SU-DHL-6 (cell line): ENCODE measurements at regions not wholly inside any gene's neighbourhood (a gene's known extent, or its start where the extent isn't known, plus 50 kb on each side); places are given as distances from the start of the nearest gene placed in this dataset.

Source experiments
- H2AFZ ChIP-seq: fragments of 200-600 bp; sonication (generic); 2 replicates; pipeline ENCODE4 v1.6.1; 2014; ENCODE audit warnings: low read depth, mild to moderate bottlenecking, moderate library complexity, mixed read lengths, antibody characterized with exemption, low read length; ENCODE audit not compliant: severe bottlenecking
- H3F3A ChIP-seq: fragments of 200-600 bp; shearing (Covaris generic); 2 replicates; pipeline ENCODE4 v1.6.0; 2016; ENCODE audit warnings: antibody characterized with exemption, mild to moderate bottlenecking; ENCODE audit not compliant: insufficient read depth
- H3K27ac ChIP-seq: fragments of 200-600 bp; sonication (generic); 2 replicates; pipeline ENCODE4 v1.5.1; 2016; ENCODE audit warnings: low read depth, mild to moderate bottlenecking, low read length, moderate library complexity, mixed read lengths
- H3K27me3 ChIP-seq: fragments of 200-600 bp; sonication (generic), shearing (Covaris generic); 2 replicates; pipeline ENCODE4 v1.6.0; 2014; ENCODE audit warnings: mild to moderate bottlenecking, low read length
- H3K36me3 ChIP-seq: fragments of 200-600 bp; sonication (generic); 2 replicates; pipeline ENCODE4 v1.6.1; 2014; ENCODE audit warnings: mild to moderate bottlenecking, low read length, mixed read lengths
- H3K4me2 ChIP-seq: fragments of 300-600, 200-600 bp; shearing (Covaris generic), sonication (generic); 2 replicates; pipeline ENCODE4 v1.6.0; 2014; ENCODE audit warnings: low read length, low read depth, mild to moderate bottlenecking; ENCODE audit not compliant: poor library complexity, severe bottlenecking
- H3K4me3 ChIP-seq: fragments of 200-600 bp; sonication (generic); 2 replicates; pipeline ENCODE4 v1.5.1; 2014; ENCODE audit warnings: antibody characterized with exemption, low read length, mild to moderate bottlenecking, mixed read lengths; ENCODE audit not compliant: insufficient read depth, poor library complexity, severe bottlenecking
- H3K79me2 ChIP-seq: fragments of 200-600 bp; sonication (generic); 2 replicates; pipeline ENCODE4 v1.6.1; 2014; ENCODE audit warnings: mild to moderate bottlenecking, low read length, moderate library complexity; ENCODE audit not compliant: insufficient read depth
- H3K9ac ChIP-seq: fragments of 200-600 bp; sonication (generic); 2 replicates; pipeline ENCODE4 v1.7.0; 2014; ENCODE audit warnings: mild to moderate bottlenecking, low read length
- H3K9me2 ChIP-seq: fragments of 200-600 bp; sonication (generic); replicated peaks from 2 replicates; pipeline ENCODE4 v1.6.1; 2014; ENCODE audit warnings: low read length; ENCODE audit not compliant: insufficient read depth
- H3K9me3 ChIP-seq: fragments of 200-600 bp; sonication (generic); 2 replicates; pipeline ENCODE4 v1.6.1; 2014; ENCODE audit warnings: low read length, mixed read lengths; ENCODE audit not compliant: insufficient read depth
- H4K20me1 ChIP-seq: fragments of 200-600 bp; sonication (generic); 2 replicates; pipeline ENCODE4 v1.6.1; 2014; ENCODE audit warnings: low read depth, mild to moderate bottlenecking, antibody characterized with exemption, low read length, moderate library complexity, mixed read lengths
- CTCF ChIP-seq: fragments of 200-600 bp; sonication (generic); IDR thresholded peaks from one replicate; pipeline ENCODE4 v1.5.1; 2017; ENCODE audit warnings: antibody characterized with exemption, mild to moderate bottlenecking, low read length, moderate library complexity; ENCODE audit not compliant: insufficient read depth, poor library complexity, severe bottlenecking
- EZH2phosphoT487 ChIP-seq: fragments of 200-600 bp; sonication (generic), shearing (Covaris generic); conservative IDR thresholded peaks from 2 replicates; pipeline ENCODE4 v1.6.1; 2018; ENCODE audit warnings: mild to moderate bottlenecking, antibody characterized with exemption, low read length, moderate library complexity, mixed read lengths

- H3K79me2 ChIP-seq: no peaks in the 10 kb centered on the region
- no peaks in the 10 kb centered on the region for H3K9me2 ChIP-seq
- H3F3A ChIP-seq: no peaks in the 10 kb centered on the region
- H4K20me1 ChIP-seq: no peaks in the 10 kb centered on the region
- no peak overlapping the region for H3K27ac ChIP-seq
- no peak overlapping the region for H3K4me3 ChIP-seq
- H2AFZ ChIP-seq: no peak overlapping the region
- no peak for TF ChIP-seq CTCF
- TF ChIP-seq EZH2phosphoT487: no peak
- no peak overlapping the region for H3K4me2 ChIP-seq
- H3K36me3 ChIP-seq: no peaks in the 10 kb centered on the region
- no peaks in the 10 kb centered on the region for H3K9me3 ChIP-seq
- no peak overlapping the region for H3K9ac ChIP-seq
- H3K27me3 ChIP-seq: no peaks in the 10 kb centered on the region
Measured at GRCh38 chr10:112040696-112041095, 142.9 kb downstream of the GPAM start.

GRCh38 chr10:112045938-112046337, 137.6 kb downstream of the GPAM start:
- no peak overlapping the region for H3K27ac ChIP-seq
- no peaks in the 10 kb centered on the region for H3K79me2 ChIP-seq
- no peaks in the 10 kb centered on the region for H3K36me3 ChIP-seq
- no peak overlapping the region for H2AFZ ChIP-seq
- no peak overlapping the region for H3K4me2 ChIP-seq
- H3K9me3 ChIP-seq: no peaks in the 10 kb centered on the region
- no peaks in the 10 kb centered on the region for H3K27me3 ChIP-seq
- no peaks in the 10 kb centered on the region for H3F3A ChIP-seq
- H4K20me1 ChIP-seq: no peaks in the 10 kb centered on the region
- no peaks in the 10 kb centered on the region for H3K9me2 ChIP-seq
- no peak overlapping the region for H3K9ac ChIP-seq
- TF ChIP-seq EZH2phosphoT487 (no peak), CTCF (no peak)
- no peak overlapping the region for H3K4me3 ChIP-seq

GRCh38 chr10:112047674-112048073, 135.9 kb downstream of the GPAM start:
- no peak for TF ChIP-seq CTCF
- no peak for TF ChIP-seq EZH2phosphoT487
- Histone ChIP-seq H2AFZ (no peak overlapping the region), H3K4me2 (no peak overlapping the region), H3K27ac (no peak overlapping the region), H4K20me1 (no peaks in the 10 kb centered on the region), H3K27me3 (no peaks in the 10 kb centered on the region), H3K4me3 (no peak overlapping the region), H3K9me3 (no peaks in the 10 kb centered on the region), H3F3A (no peaks in the 10 kb centered on the region), H3K9me2 (no peaks in the 10 kb centered on the region), H3K79me2 (no peaks in the 10 kb centered on the region), H3K36me3 (no peaks in the 10 kb centered on the region), H3K9ac (no peak overlapping the region)

- H3K27ac ChIP-seq: no peak overlapping the region
- no peaks in the 10 kb centered on the region for H3F3A ChIP-seq
- H3K9me2 ChIP-seq: no peaks in the 10 kb centered on the region
- no peak overlapping the region for H3K4me2 ChIP-seq
- H3K79me2 ChIP-seq: no peaks in the 10 kb centered on the region
- no peaks in the 10 kb centered on the region for H4K20me1 ChIP-seq
- no peak for TF ChIP-seq CTCF
- TF ChIP-seq EZH2phosphoT487: no peak
- no peaks in the 10 kb centered on the region for H3K9me3 ChIP-seq
- no peaks in the 10 kb centered on the region for H3K36me3 ChIP-seq
- no peak overlapping the region for H3K9ac ChIP-seq
- H3K4me3 ChIP-seq: no peak overlapping the region
- H2AFZ ChIP-seq: no peak overlapping the region
- H3K27me3 ChIP-seq: no peaks in the 10 kb centered on the region
Measured at GRCh38 chr10:112052166-112052565, 131.4 kb downstream of the GPAM start.
